Kidney (tissue), 13 donors: ENCODE measurements at regions not wholly inside any gene's neighbourhood (a gene's known extent, or its start where the extent isn't known, plus 50 kb on each side); places are given as distances from the start of the nearest gene placed in this dataset.

Experiments
- DNase-seq, 5 donors: peaks; one replicate each; pipeline ENCODE4 v3.0.0-alpha.2; 2013 to 2020
- FAIRE-seq: peaks from 2 replicates; lab custom pipeline; 2012; peaks lifted over from hg19 to GRCh38; lab: Jason Lieb, UNC
- H3K27ac ChIP-seq, 2 donors: one replicate each; pipeline ENCODE4 v1.7.0; 2013; ENCODE audit warnings: low read depth in 2 of 2, low read length in 2 of 2, inconsistent platforms in 1 of 2
- H3K27me3 ChIP-seq: one replicate; pipeline ENCODE4 v1.7.1; 2013; ENCODE audit warnings: low read length, inconsistent platforms; ENCODE audit not compliant: control insufficient read depth, insufficient read depth
- H3K36me3 ChIP-seq, 3 donors: one replicate each; pipeline versions ENCODE4 v1.7.0 to v1.7.1; 2013; ENCODE audit warnings: low read length in 3 of 3, control low read depth in 1 of 3, inconsistent platforms in 1 of 3; ENCODE audit not compliant: insufficient read depth in 3 of 3, control insufficient read depth in 2 of 3
- H3K4me1 ChIP-seq, 3 donors: one replicate each; pipeline versions ENCODE4 v1.7.0 to v1.7.1; 2013; ENCODE audit warnings: low read length in 3 of 3, inconsistent platforms in 1 of 3, low read depth in 1 of 3; ENCODE audit not compliant: control insufficient read depth in 2 of 3, insufficient read depth in 2 of 3
- H3K4me3 ChIP-seq, 3 donors: one replicate each; pipeline versions ENCODE4 v1.7.0 to v1.8.1; 2013; ENCODE audit warnings: low read length in 3 of 3, control low read depth in 1 of 3, inconsistent platforms in 1 of 3
- H3K9ac ChIP-seq, 3 donors: one replicate each; pipeline versions ENCODE4 v1.7.0 to v1.7.1; 2013; ENCODE audit warnings: low read length in 3 of 3, control low read depth in 1 of 3, inconsistent platforms in 1 of 3
- H3K9me3 ChIP-seq, 3 donors: one replicate each; pipeline versions ENCODE4 v1.7.0 to v1.7.1; 2013; ENCODE audit warnings: low read length in 3 of 3, control low read depth in 1 of 3, inconsistent platforms in 1 of 3; ENCODE audit not compliant: control insufficient read depth in 2 of 3, insufficient read depth in 1 of 3
- intact Hi-C: fragments of 100-400 bp; cut with DNase I; formaldehyde crosslinking; loops from one replicate; pipeline ENCODE4 v1.11.1; 2022
- TF ChIP-seq, protein P1 (sequence below): IDR thresholded peaks from 3 replicates; pipeline ENCODE4 v1.5.1; 2012; ENCODE audit warnings: mild to moderate bottlenecking, moderate library complexity, borderline replicate concordance; ENCODE audit not compliant: insufficient read depth; ENCODE audit errors: extremely low read depth
- donor health status: control.
- donor health status: control.
- donor health status: control.
- donor health status: control.
- donor health status: control.
- donor health status: DM: yes; HTN: yes; CAD: no.
- donor health status: Normal renal cell carcinoma (clear cell type).

DNA sequence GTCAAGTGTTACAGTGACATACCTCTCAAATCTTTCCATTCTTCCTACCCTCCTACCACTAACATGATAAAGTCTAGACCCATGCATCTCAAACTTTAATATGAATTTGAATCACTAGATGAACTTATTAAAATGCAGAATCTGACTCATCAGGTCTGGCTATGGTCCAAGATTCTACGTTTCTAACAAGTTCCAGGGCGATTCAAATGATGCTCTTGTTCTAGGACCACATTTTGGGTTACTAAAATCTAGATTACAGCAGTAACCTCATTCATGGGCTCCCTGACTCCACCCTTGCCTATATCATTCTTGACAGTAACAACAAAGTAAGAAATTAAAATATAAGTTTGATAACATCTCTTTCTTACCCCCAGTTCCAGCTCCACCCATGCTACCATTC, 124.8 kb upstream of the LSM8 start:
- no peaks in the 10 kb centered on the region for H3K4me1 ChIP-seq
- TF ChIP-seq, protein P1, sequence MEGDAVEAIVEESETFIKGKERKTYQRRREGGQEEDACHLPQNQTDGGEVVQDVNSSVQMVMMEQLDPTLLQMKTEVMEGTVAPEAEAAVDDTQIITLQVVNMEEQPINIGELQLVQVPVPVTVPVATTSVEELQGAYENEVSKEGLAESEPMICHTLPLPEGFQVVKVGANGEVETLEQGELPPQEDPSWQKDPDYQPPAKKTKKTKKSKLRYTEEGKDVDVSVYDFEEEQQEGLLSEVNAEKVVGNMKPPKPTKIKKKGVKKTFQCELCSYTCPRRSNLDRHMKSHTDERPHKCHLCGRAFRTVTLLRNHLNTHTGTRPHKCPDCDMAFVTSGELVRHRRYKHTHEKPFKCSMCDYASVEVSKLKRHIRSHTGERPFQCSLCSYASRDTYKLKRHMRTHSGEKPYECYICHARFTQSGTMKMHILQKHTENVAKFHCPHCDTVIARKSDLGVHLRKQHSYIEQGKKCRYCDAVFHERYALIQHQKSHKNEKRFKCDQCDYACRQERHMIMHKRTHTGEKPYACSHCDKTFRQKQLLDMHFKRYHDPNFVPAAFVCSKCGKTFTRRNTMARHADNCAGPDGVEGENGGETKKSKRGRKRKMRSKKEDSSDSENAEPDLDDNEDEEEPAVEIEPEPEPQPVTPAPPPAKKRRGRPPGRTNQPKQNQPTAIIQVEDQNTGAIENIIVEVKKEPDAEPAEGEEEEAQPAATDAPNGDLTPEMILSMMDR, result no peak
- no peak overlapping the region for H3K9ac ChIP-seq
- intact Hi-C loops, result no loop called here
- DNase-seq (no peak), FAIRE-seq (no peak)
- no peaks in the 10 kb centered on the region for H3K9me3 ChIP-seq
- no peaks in the 10 kb centered on the region for H3K27me3 ChIP-seq
- no peak overlapping the region for H3K4me3 ChIP-seq
- H3K27ac ChIP-seq, result no peak overlapping the region
- H3K36me3 ChIP-seq, result no peaks in the 10 kb centered on the region

DNA sequence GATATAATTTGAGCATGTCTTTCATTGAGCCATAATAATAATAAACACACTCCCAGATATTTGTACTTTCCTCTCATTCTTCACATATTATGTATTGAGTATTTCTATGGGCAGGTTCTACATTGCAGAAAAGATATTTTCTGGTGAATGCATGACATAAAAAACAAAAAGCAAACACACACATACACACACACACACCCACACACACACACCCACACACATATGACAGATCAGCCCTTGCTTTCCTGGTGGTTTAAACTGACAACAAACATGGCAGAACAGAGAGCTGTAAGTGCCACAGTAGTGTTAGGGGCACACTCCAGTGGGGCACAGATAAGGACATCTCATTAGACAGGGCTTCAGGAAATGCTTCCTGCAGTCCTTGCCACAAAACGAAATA, 123.3 kb upstream of the LSM8 start:
- Histone ChIP-seq H3K4me1 (no peaks in the 10 kb centered on the region), H3K4me3 (no peak overlapping the region), H3K9me3 (no peaks in the 10 kb centered on the region), H3K9ac (no peak overlapping the region), H3K27me3 (no peaks in the 10 kb centered on the region), H3K27ac (no peak overlapping the region), H3K36me3 (no peaks in the 10 kb centered on the region)
- FAIRE-seq, result no peak
- intact Hi-C loops, result no loop called here
- DNase-seq, result no peak
- TF ChIP-seq, protein P1, result no peak

DNA sequence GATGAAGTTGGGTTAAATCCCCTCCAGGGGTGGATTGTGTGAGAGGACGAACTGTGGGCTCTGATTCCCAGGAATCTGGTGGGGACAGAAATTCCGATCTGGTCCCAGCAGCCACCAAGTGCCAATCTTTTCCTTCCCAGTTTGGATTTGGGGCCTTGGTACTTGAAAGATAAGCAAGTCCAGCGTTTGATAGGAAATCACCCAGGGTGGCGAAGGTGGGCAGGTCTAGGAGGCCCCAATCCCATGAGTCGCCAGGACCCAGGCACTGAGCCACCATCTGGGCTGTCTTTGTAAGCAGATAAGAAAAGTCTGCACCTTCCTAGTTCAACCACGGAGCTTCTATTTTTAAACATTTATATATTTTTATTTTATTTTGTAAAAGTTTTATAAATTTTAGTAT, 122.6 kb upstream of the LSM8 start:
- Histone ChIP-seq H3K4me3 (no peak overlapping the region), H3K9me3 (no peaks in the 10 kb centered on the region), H3K4me1 (no peaks in the 10 kb centered on the region), H3K27me3 (no peaks in the 10 kb centered on the region), H3K36me3 (no peaks in the 10 kb centered on the region), H3K9ac (no peak overlapping the region), H3K27ac (no peak overlapping the region)
- DNase-seq (no peak), FAIRE-seq (no peak)
- TF ChIP-seq, protein P1, result no peak
- intact Hi-C loops, result no loop called here
